ENCODE measurements at regions not wholly inside any gene's neighbourhood (a gene's known extent, or its start where the extent isn't known, plus 50 kb on each side); places are given as distances from the start of the nearest gene placed in this dataset.

DNA sequence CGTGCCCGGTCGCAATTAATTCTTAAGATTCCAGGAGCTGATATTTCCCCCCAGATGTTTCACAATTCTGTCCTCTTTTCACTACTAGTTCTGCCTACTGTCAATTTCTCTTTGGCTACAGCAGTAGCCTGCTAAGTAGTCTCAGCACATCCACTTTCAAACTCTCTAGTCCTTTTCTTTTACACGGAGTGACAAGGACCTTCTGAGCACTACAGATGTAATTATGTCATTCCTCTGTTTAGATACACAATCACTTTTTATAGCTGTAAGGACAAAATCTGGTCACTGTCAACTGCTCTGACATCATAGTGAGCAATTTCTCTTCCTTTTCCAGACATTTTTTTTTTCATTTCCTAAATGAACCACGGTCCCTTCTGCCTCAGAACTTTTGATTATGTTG is 421.7 kb upstream of the CHRM3 start:
- TF ChIP-seq, protein P1, sequence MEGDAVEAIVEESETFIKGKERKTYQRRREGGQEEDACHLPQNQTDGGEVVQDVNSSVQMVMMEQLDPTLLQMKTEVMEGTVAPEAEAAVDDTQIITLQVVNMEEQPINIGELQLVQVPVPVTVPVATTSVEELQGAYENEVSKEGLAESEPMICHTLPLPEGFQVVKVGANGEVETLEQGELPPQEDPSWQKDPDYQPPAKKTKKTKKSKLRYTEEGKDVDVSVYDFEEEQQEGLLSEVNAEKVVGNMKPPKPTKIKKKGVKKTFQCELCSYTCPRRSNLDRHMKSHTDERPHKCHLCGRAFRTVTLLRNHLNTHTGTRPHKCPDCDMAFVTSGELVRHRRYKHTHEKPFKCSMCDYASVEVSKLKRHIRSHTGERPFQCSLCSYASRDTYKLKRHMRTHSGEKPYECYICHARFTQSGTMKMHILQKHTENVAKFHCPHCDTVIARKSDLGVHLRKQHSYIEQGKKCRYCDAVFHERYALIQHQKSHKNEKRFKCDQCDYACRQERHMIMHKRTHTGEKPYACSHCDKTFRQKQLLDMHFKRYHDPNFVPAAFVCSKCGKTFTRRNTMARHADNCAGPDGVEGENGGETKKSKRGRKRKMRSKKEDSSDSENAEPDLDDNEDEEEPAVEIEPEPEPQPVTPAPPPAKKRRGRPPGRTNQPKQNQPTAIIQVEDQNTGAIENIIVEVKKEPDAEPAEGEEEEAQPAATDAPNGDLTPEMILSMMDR (IDR thresholded peaks at IDR 0.05) = no peak
- TF ChIP-seq EP300 (IDR thresholded peaks at IDR 0.05) (no peak), POLR2AphosphoS5 (IDR thresholded peaks at IDR 0.05) (no peak)

Measured in sigmoid colon (tissue), 4 donors.